WTC11 (cell line): ENCODE measurements at regions not wholly inside any gene's neighbourhood (a gene's known extent, or its start where the extent isn't known, plus 50 kb on each side); places are given as distances from the start of the nearest gene placed in this dataset.

Source experiments
- ATAC-seq: fragments of 200-7000 bp; cut with Tn5 transposase; 2 replicates; pipeline ENCODE4 v1.10.0; 2021; ENCODE audit warnings: mild to moderate bottlenecking, moderate library complexity
- CTCF ChIA-PET: fragments of 300-600 bp; sonication (Branson Sonifier 250); formaldehyde crosslinking; loops from one replicate; lab custom pipeline; 2021; ENCODE audit warnings: antibody characterized with exemption; lab: Charles Lee
- POLR2A ChIA-PET: fragments of 350-600 bp; sonication (Branson Sonifier 250); formaldehyde crosslinking; loops from one replicate; lab custom pipeline; 2021; ENCODE audit warnings: antibody characterized with exemption; lab: Charles Lee
- DNase-seq: peaks from one replicate; pipeline ENCODE4 v3.0.0; 2021; ENCODE audit warnings: low spot score
- H3K27ac Mint-ChIP-seq: 2 replicates; pipeline ENCODE4 v1.8.0; 2021; ENCODE audit warnings: mixed read lengths
- H3K27me3 Mint-ChIP-seq: 2 replicates; pipeline ENCODE4 v1.8.0; 2021; ENCODE audit warnings: low read depth, mild to moderate bottlenecking, moderate library complexity, mixed read lengths
- H3K36me3 Mint-ChIP-seq: 2 replicates; pipeline ENCODE4 v1.8.0; 2021; ENCODE audit warnings: mixed read lengths
- H3K4me1 Mint-ChIP-seq: 2 replicates; pipeline ENCODE4 v1.8.0; 2022; ENCODE audit warnings: mixed read lengths
- H3K4me3 Mint-ChIP-seq: 2 replicates; pipeline ENCODE4 v1.8.0; 2021; ENCODE audit warnings: mild to moderate bottlenecking, moderate library complexity, mixed read lengths
- H3K9me3 Mint-ChIP-seq: 2 replicates; pipeline ENCODE4 v1.8.0; 2021; ENCODE audit warnings: mixed read lengths
- CDX4 ChIP-seq: fragments of 250-450 bp; sonication (Bioruptor Pico); IDR thresholded peaks from 2 replicates; pipeline ENCODE4 v1.9.0; 2021; ENCODE audit warnings: moderate library complexity, mild to moderate bottlenecking, inconsistent platforms, borderline replicate concordance
- CREM ChIP-seq: sonication (generic); formaldehyde crosslinking; IDR thresholded peaks from 2 replicates; pipeline ENCODE4 v1.8.1; 2022; ENCODE audit warnings: mild to moderate bottlenecking, missing genetic modification reagents, moderate library complexity
- FOXJ3 ChIP-seq: sonication (generic); formaldehyde crosslinking; IDR thresholded peaks from 2 replicates; pipeline ENCODE4 v1.9.0; 2021; ENCODE audit warnings: missing genetic modification reagents, mild to moderate bottlenecking, borderline replicate concordance
- FOXP1 ChIP-seq: sonication (generic); formaldehyde crosslinking; IDR thresholded peaks from 2 replicates; pipeline ENCODE4 v1.8.0; 2022; ENCODE audit warnings: missing genetic modification reagents, mild to moderate bottlenecking, moderate library complexity, borderline replicate concordance
- GABPB1 ChIP-seq: sonication (generic); formaldehyde crosslinking; IDR thresholded peaks from 2 replicates; pipeline ENCODE4 v1.8.1; 2023; ENCODE audit warnings: mild to moderate bottlenecking, missing genetic modification reagents
- GRHL2 ChIP-seq: fragments of 250-450 bp; sonication (Bioruptor Pico); IDR thresholded peaks from 2 replicates; pipeline ENCODE4 v1.8.0; 2022; ENCODE audit warnings: mild to moderate bottlenecking, moderate library complexity; ENCODE audit not compliant: insufficient replicate concordance, severe bottlenecking
- IRF1 ChIP-seq: sonication (generic); formaldehyde crosslinking; IDR thresholded peaks from 2 replicates; pipeline ENCODE4 v1.8.0; 2023; ENCODE audit warnings: missing genetic modification reagents
- NR2C2 ChIP-seq: sonication (generic); formaldehyde crosslinking; IDR thresholded peaks from 2 replicates; pipeline ENCODE4 v1.8.0; 2022; ENCODE audit warnings: mild to moderate bottlenecking, missing genetic modification reagents
- RORB ChIP-seq: fragments of 250-450 bp; sonication (Bioruptor Pico); IDR thresholded peaks from 2 replicates; pipeline ENCODE4 v1.9.0; 2021; ENCODE audit warnings: mild to moderate bottlenecking
- ZNF138 ChIP-seq: sonication (generic); formaldehyde crosslinking; conservative IDR thresholded peaks from 2 replicates; pipeline ENCODE4 v1.8.1; 2022; ENCODE audit warnings: mild to moderate bottlenecking, moderate library complexity, missing genetic modification reagents
- ZNF263 ChIP-seq: sonication (generic); formaldehyde crosslinking; IDR thresholded peaks from 2 replicates; pipeline ENCODE4 v1.8.1; 2022; ENCODE audit warnings: low read depth, mild to moderate bottlenecking, moderate library complexity, missing genetic modification reagents
- ZNF425 ChIP-seq: fragments of 250-450 bp; sonication (Bioruptor Pico); conservative IDR thresholded peaks from 2 replicates; pipeline ENCODE4 v1.9.0; 2021; ENCODE audit warnings: mild to moderate bottlenecking
- TF ChIP-seq, protein P1 (sequence below): sonication (generic); formaldehyde crosslinking; IDR thresholded peaks from 2 replicates; pipeline ENCODE4 v1.8.1; 2023; ENCODE audit warnings: mild to moderate bottlenecking, missing genetic modification reagents
- TF ChIP-seq, protein P2 (sequence below): sonication (generic); formaldehyde crosslinking; IDR thresholded peaks from 2 replicates; pipeline ENCODE4 v1.8.1; 2023; ENCODE audit warnings: mild to moderate bottlenecking, missing genetic modification reagents
- TF ChIP-seq, protein P3 (sequence below): sonication (generic); formaldehyde crosslinking; IDR thresholded peaks from 2 replicates; pipeline ENCODE4 v1.8.1; 2022; ENCODE audit warnings: low read depth, mild to moderate bottlenecking, moderate library complexity, missing genetic modification reagents, borderline replicate concordance

GRCh38 chr6:84606860-84607259 is 157.5 kb downstream of the TBX18 start:
- ATAC-seq = no peak
- H3K27ac Mint-ChIP-seq = no peak overlapping the region
- POLR2A ChIA-PET = no interaction called here
- CTCF ChIA-PET = no interaction called here
- H3K4me1 Mint-ChIP-seq = no peaks in the 10 kb centered on the region
- no peak for TF ChIP-seq FOXP1 (CRISPR knock-in tag)
- TF ChIP-seq, protein P1, sequence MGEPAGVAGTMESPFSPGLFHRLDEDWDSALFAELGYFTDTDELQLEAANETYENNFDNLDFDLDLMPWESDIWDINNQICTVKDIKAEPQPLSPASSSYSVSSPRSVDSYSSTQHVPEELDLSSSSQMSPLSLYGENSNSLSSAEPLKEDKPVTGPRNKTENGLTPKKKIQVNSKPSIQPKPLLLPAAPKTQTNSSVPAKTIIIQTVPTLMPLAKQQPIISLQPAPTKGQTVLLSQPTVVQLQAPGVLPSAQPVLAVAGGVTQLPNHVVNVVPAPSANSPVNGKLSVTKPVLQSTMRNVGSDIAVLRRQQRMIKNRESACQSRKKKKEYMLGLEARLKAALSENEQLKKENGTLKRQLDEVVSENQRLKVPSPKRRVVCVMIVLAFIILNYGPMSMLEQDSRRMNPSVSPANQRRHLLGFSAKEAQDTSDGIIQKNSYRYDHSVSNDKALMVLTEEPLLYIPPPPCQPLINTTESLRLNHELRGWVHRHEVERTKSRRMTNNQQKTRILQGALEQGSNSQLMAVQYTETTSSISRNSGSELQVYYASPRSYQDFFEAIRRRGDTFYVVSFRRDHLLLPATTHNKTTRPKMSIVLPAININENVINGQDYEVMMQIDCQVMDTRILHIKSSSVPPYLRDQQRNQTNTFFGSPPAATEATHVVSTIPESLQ = no peak
- TF ChIP-seq, protein P2, sequence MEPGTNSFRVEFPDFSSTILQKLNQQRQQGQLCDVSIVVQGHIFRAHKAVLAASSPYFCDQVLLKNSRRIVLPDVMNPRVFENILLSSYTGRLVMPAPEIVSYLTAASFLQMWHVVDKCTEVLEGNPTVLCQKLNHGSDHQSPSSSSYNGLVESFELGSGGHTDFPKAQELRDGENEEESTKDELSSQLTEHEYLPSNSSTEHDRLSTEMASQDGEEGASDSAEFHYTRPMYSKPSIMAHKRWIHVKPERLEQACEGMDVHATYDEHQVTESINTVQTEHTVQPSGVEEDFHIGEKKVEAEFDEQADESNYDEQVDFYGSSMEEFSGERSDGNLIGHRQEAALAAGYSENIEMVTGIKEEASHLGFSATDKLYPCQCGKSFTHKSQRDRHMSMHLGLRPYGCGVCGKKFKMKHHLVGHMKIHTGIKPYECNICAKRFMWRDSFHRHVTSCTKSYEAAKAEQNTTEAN (CRISPR knock-in tag) = no peak
- H3K9me3 Mint-ChIP-seq = peaks cover 6% of the 10 kb centered on the region
- no peak for DNase-seq
- no peak overlapping the region for H3K4me3 Mint-ChIP-seq
- H3K27me3 Mint-ChIP-seq = no peaks in the 10 kb centered on the region; the same call in 1 of the 2 replicates
- H3K36me3 Mint-ChIP-seq = no peaks in the 10 kb centered on the region

DNA sequence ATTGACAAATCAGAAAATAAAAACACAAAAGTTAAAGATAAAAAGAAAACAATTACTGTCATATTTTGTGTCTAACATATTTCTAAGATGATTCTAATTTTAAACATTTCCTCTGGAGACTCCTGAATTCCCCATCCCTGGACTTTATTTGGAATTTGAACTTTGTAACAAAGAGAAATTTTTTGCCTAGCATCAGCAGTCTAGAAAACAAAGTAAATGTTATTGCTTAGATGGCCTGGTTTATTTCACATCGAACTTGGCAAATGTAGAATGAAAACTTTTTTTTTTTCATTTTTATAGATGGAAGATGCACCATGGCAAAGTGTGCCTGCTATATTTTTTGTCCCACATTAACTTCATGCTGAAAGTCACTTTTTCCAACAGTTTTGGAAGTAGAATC is 159.1 kb downstream of the TBX18 start:
- ChIA-PET CTCF (no interaction called here), POLR2A (no interaction called here)
- no peaks in the 10 kb centered on the region for H3K36me3 Mint-ChIP-seq

DNA sequence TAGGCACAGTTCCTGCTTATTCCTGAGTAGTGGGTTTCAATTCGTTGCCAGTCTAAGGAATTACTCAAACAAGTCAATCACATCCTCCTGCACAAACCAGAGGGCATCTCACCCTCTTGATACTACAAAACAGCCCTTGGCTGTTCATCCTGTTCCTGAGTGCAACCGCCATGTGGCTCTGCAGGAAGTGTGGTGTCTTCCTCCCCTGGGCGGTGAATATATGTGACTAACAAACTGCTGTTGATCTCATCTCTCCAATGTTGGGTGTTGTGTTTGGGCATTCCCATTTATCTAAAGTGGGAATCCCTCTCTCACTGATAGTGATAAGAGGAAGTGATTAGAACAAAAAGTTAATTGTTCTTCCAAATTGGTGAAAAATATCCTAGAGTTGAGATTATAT is 163.0 kb downstream of the TBX18 start:
- CTCF ChIA-PET = no interaction called here
- Mint-ChIP-seq H3K27me3 (no peaks in the 10 kb centered on the region), H3K4me3 (no peak overlapping the region), H3K4me1 (no peaks in the 10 kb centered on the region), H3K27ac (no peak overlapping the region), H3K9me3 (peaks cover 6% of the 10 kb centered on the region), H3K36me3 (no peaks in the 10 kb centered on the region)
- no peak for ATAC-seq
- no peak for DNase-seq
- POLR2A ChIA-PET = no interaction called here
- TF ChIP-seq CREM (CRISPR knock-in tag) (no peak), FOXJ3 (CRISPR knock-in tag) (no peak), GRHL2 (CRISPR knock-in tag) (no peak), GABPB1 (CRISPR knock-in tag) (no peak), RORB (CRISPR knock-in tag) (no peak), IRF1 (CRISPR knock-in tag) (no peak), ZNF138 (CRISPR knock-in tag) (no peak), FOXP1 (CRISPR knock-in tag) (no peak), CDX4 (CRISPR knock-in tag) (no peak)
- TF ChIP-seq, protein P3, sequence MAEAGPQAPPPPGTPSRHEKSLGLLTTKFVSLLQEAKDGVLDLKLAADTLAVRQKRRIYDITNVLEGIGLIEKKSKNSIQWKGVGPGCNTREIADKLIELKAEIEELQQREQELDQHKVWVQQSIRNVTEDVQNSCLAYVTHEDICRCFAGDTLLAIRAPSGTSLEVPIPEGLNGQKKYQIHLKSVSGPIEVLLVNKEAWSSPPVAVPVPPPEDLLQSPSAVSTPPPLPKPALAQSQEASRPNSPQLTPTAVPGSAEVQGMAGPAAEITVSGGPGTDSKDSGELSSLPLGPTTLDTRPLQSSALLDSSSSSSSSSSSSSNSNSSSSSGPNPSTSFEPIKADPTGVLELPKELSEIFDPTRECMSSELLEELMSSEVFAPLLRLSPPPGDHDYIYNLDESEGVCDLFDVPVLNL (CRISPR knock-in tag) = no peak
- TF ChIP-seq, protein P2 (CRISPR knock-in tag) = no peak

More for the DNA sequence above, 159.1 kb downstream of the TBX18 start:
- Mint-ChIP-seq H3K27ac (no peak overlapping the region), H3K4me1 (no peaks in the 10 kb centered on the region), H3K9me3 (peaks cover 6% of the 10 kb centered on the region), H3K4me3 (no peak overlapping the region), H3K27me3 (no peaks in the 10 kb centered on the region)
- no peak for DNase-seq
- no peak for ATAC-seq
- TF ChIP-seq ZNF425 (CRISPR knock-in tag) = no peak
- TF ChIP-seq NR2C2 = no peak
- no peak for TF ChIP-seq ZNF263 (CRISPR knock-in tag)
- TF ChIP-seq, protein P2 (CRISPR knock-in tag) = no peak
